DND-41 (cell line): ENCODE measurements at regions not wholly inside any gene's neighbourhood (a gene's known extent, or its start where the extent isn't known, plus 50 kb on each side); places are given as distances from the start of the nearest gene placed in this dataset.

Experiments used
- ATAC-seq: fragments of 200-7000 bp; cut with Tn5 transposase; 3 replicates; pipeline ENCODE4 v1.9.1; 2021; ENCODE audit warnings: low read depth; ENCODE audit not compliant: insufficient read depth
- DNase-seq: peaks from one replicate; pipeline ENCODE4 v3.0.0-alpha.2; 2020
- H2AFZ ChIP-seq: 2 replicates; pipeline ENCODE4 v1.6.0; 2012; ENCODE audit warnings: low read depth, low read length
- H3K27ac ChIP-seq: 2 replicates; pipeline ENCODE4 v1.5.1; 2012; ENCODE audit warnings: low read length, inconsistent platforms
- H3K27me3 ChIP-seq: fragments of 200-600 bp; sonication (generic); 2 replicates; pipeline ENCODE4 v1.6.0; 2012; ENCODE audit warnings: low read length, mild to moderate bottlenecking, inconsistent platforms; ENCODE audit not compliant: insufficient read depth, poor library complexity
- H3K36me3 ChIP-seq: 2 replicates; pipeline ENCODE4 v1.5.1; 2012; ENCODE audit warnings: low read length, inconsistent platforms; ENCODE audit not compliant: insufficient read depth
- H3K4me1 ChIP-seq: 2 replicates; pipeline ENCODE4 v1.5.1; 2012; ENCODE audit warnings: mild to moderate bottlenecking, low read length; ENCODE audit not compliant: insufficient read depth
- H3K4me2 ChIP-seq: 2 replicates; pipeline ENCODE4 v1.6.0; 2012; ENCODE audit warnings: mild to moderate bottlenecking, moderate library complexity, low read length, inconsistent platforms; ENCODE audit not compliant: insufficient read depth
- H3K4me3 ChIP-seq, 2 experiments: fragments of 200-600 bp in 1 of 2; shearing (Covaris generic) in 1 of 2; 2 replicates each; pipeline ENCODE4 v1.5.1; 2012 to 2016; ENCODE audit warnings: inconsistent platforms in 2 of 2, low read length in 2 of 2, mild to moderate bottlenecking in 2 of 2, low read depth in 1 of 2, moderate library complexity in 1 of 2
- H3K79me2 ChIP-seq: 2 replicates; pipeline ENCODE4 v1.6.0; 2012; ENCODE audit warnings: low read length, inconsistent platforms; ENCODE audit not compliant: insufficient read depth
- H3K9ac ChIP-seq: 2 replicates; pipeline ENCODE4 v1.6.0; 2012; ENCODE audit warnings: low read depth, mild to moderate bottlenecking, inconsistent platforms, low read length, moderate library complexity
- H3K9me3 ChIP-seq: 2 replicates; pipeline ENCODE4 v1.5.1; 2012; ENCODE audit warnings: low read length, moderate library complexity, mild to moderate bottlenecking, inconsistent platforms; ENCODE audit not compliant: insufficient read depth, severe bottlenecking
- H4K20me1 ChIP-seq: 2 replicates; pipeline ENCODE4 v1.6.0; 2012; ENCODE audit warnings: low read length; ENCODE audit not compliant: insufficient read depth
- EZH2 ChIP-seq: IDR thresholded peaks from 3 replicates; pipeline ENCODE4 v1.6.1; 2012; ENCODE audit warnings: borderline replicate concordance, low read depth, mild to moderate bottlenecking, moderate library complexity, low read length, inconsistent platforms; ENCODE audit not compliant: severe bottlenecking
- TF ChIP-seq, protein P1 (sequence below): IDR thresholded peaks from 2 replicates; pipeline ENCODE4 v1.5.1; 2012; ENCODE audit warnings: borderline replicate concordance, low read length, moderate library complexity, mild to moderate bottlenecking; ENCODE audit not compliant: poor library complexity, severe bottlenecking; ENCODE audit errors: extremely low read depth

DNA sequence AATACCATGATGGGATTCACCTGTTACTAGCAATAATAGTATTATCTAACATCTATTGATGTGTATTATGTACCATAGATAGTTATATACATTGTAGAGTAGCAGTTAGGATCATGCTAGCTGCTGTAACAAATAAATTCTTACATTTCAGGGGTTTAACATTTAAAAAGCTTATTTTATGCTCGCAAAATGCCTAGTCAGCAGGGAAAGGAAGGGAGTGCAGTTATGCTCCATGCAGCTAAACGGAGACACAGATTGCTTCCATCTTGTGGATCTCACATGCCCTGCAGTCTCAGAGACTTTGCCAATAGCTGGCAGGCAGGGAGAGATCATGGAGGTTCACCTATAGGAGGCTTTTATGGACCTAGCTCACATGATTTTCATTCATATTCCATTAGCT, 364.1 kb downstream of the TOX3 start:
- no peaks in the 10 kb centered on the region for H4K20me1 ChIP-seq

DNA sequence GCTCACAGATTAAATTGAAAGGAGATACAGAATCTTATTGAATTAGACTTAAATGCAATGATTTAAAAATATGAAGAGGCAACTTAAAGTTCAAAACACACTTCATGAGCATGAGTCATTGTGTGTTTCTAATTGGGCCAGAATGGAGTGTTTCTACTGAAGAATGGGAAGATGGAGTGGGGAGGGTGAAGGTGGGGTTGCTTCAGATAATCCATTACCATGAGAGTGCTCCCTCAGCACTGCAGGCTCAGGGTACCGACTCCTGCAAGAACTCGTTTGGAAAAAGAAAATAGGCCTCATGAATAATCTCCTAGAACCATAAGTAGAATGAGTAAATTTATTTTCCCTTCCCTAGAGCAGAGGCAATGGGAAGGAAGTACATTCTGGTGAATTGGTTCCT, 372.8 kb downstream of the TOX3 start:
- no peaks in the 10 kb centered on the region for H3K27me3 ChIP-seq
- no peaks in the 10 kb centered on the region for H3K79me2 ChIP-seq
- no peak for ATAC-seq
- DNase-seq, result no peak
- H3K4me2 ChIP-seq, result no peak overlapping the region
- H3K9ac ChIP-seq, result no peak overlapping the region
- TF ChIP-seq, protein P1, sequence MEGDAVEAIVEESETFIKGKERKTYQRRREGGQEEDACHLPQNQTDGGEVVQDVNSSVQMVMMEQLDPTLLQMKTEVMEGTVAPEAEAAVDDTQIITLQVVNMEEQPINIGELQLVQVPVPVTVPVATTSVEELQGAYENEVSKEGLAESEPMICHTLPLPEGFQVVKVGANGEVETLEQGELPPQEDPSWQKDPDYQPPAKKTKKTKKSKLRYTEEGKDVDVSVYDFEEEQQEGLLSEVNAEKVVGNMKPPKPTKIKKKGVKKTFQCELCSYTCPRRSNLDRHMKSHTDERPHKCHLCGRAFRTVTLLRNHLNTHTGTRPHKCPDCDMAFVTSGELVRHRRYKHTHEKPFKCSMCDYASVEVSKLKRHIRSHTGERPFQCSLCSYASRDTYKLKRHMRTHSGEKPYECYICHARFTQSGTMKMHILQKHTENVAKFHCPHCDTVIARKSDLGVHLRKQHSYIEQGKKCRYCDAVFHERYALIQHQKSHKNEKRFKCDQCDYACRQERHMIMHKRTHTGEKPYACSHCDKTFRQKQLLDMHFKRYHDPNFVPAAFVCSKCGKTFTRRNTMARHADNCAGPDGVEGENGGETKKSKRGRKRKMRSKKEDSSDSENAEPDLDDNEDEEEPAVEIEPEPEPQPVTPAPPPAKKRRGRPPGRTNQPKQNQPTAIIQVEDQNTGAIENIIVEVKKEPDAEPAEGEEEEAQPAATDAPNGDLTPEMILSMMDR, result no peak
- no peak for TF ChIP-seq EZH2
- H4K20me1 ChIP-seq, result no peaks in the 10 kb centered on the region
- no peak overlapping the region for H2AFZ ChIP-seq
- no peak overlapping the region for H3K4me3 ChIP-seq
- H3K9me3 ChIP-seq, result no peaks in the 10 kb centered on the region
- H3K36me3 ChIP-seq, result no peaks in the 10 kb centered on the region
- H3K4me1 ChIP-seq, result no peaks in the 10 kb centered on the region
- H3K27ac ChIP-seq, result no peak overlapping the region

More for the DNA sequence above, 364.1 kb downstream of the TOX3 start:
- Histone ChIP-seq H3K9ac (no peak overlapping the region), H3K27ac (no peak overlapping the region), H3K36me3 (no peaks in the 10 kb centered on the region), H3K79me2 (no peaks in the 10 kb centered on the region), H3K9me3 (no peaks in the 10 kb centered on the region), H2AFZ (no peak overlapping the region), H3K27me3 (no peaks in the 10 kb centered on the region), H3K4me3 (no peak overlapping the region), H3K4me2 (no peak overlapping the region), H3K4me1 (no peaks in the 10 kb centered on the region)
- DNase-seq (no peak), ATAC-seq (no peak)
- no peak for TF ChIP-seq EZH2
- TF ChIP-seq, protein P1, result no peak

DNA sequence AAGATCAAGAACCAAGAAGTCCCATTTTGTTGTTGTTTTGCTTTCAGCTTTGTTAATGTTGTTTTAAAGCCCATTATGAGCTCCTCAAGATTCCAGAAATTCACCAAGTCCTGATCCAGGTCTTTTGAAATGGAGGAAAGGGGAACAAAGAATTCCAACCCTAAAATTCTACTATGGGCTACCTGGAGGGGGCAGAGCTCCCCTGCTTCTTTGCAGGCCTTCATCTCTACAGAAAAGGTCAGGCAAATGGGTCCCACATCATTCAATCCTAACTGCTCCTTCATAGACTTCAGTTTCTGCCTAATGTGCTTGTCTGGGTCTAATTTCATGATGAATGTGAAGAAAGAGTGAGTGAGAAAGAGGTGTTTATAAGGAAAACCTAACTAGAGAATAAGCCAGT, 375.5 kb downstream of the TOX3 start:
- no peak for ATAC-seq
- Histone ChIP-seq H4K20me1 (no peaks in the 10 kb centered on the region), H3K27ac (no peak overlapping the region), H3K4me2 (no peak overlapping the region), H3K27me3 (no peaks in the 10 kb centered on the region), H3K36me3 (no peaks in the 10 kb centered on the region), H3K9me3 (no peaks in the 10 kb centered on the region), H3K79me2 (no peaks in the 10 kb centered on the region), H3K9ac (no peak overlapping the region), H2AFZ (no peak overlapping the region), H3K4me1 (no peaks in the 10 kb centered on the region), H3K4me3 (no peak overlapping the region)
- no peak for DNase-seq
- no peak for TF ChIP-seq EZH2
- TF ChIP-seq, protein P1, result no peak

DNA sequence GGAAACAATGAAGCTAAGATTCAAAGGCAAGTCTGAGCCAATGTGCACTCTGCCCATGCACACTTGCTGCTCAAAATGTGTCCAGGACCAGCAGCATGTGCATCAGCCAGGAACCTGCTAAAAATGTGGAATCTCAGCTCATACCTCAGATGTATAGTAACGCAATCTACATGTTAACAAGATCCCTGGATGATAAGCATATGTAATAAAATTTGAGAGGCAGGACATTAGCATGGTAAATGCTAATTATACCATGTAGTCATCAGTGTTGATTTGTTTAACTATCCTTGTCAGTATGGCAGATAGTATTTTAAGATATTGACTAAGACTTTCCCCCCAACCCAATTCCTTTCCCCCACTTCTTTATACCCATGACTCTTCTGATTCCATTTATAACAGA, 379.6 kb downstream of the TOX3 start:
- Histone ChIP-seq H3K27ac (no peak overlapping the region), H3K79me2 (no peaks in the 10 kb centered on the region), H3K4me2 (no peak overlapping the region), H3K27me3 (no peaks in the 10 kb centered on the region), H3K9me3 (no peaks in the 10 kb centered on the region), H3K4me3 (no peak overlapping the region), H3K4me1 (no peaks in the 10 kb centered on the region), H4K20me1 (no peaks in the 10 kb centered on the region), H3K9ac (no peak overlapping the region), H3K36me3 (no peaks in the 10 kb centered on the region), H2AFZ (no peak overlapping the region)
- TF ChIP-seq, protein P1, result no peak
- TF ChIP-seq EZH2, result no peak
- DNase-seq, result no peak
- ATAC-seq, result no peak
